Stimulated activated naive B cell treated with anti-CD40 and anti-IgM and Interleukin-4, amounts not matched to agents 10 μg/mL and 1 μg/mL and 100 μg/mL, for 72 hours (primary cell): ENCODE measurements at regions not wholly inside any gene's neighbourhood (a gene's known extent, or its start where the extent isn't known, plus 50 kb on each side); places are given as distances from the start of the nearest gene placed in this dataset.

Experiments
- ATAC-seq, 2 donors: fragments of 150-1000 bp; cut with Tn5 transposase; replicated peaks; 2 replicates each; pipeline ENCODE4 v1.10.0; 2021; ENCODE audit warnings: moderate library complexity in 1 of 2
- DNase-seq: peaks from one replicate; pipeline ENCODE4 v3.0.0; 2021
- H3K27ac Mint-ChIP-seq: one replicate; pipeline ENCODE4 v1.8.0; 2022; ENCODE audit warnings: mild to moderate bottlenecking, mixed read lengths
- H3K27me3 Mint-ChIP-seq, 2 donors: one replicate each; pipeline ENCODE4 v1.8.0; 2022; ENCODE audit warnings: mixed read lengths in 2 of 2
- H3K36me3 Mint-ChIP-seq, 2 donors: one replicate each; pipeline ENCODE4 v1.8.0; 2022; ENCODE audit warnings: mixed read lengths in 2 of 2, mild to moderate bottlenecking in 1 of 2
- H3K4me1 Mint-ChIP-seq, 2 donors: one replicate each; pipeline ENCODE4 v1.8.0; 2022; ENCODE audit warnings: mixed read lengths in 2 of 2, mild to moderate bottlenecking in 1 of 2
- H3K4me3 Mint-ChIP-seq, 2 donors: one replicate each; pipeline ENCODE4 v1.8.0; 2022; ENCODE audit warnings: mild to moderate bottlenecking in 2 of 2, mixed read lengths in 2 of 2, moderate library complexity in 1 of 2
- H3K9me3 Mint-ChIP-seq, 2 donors: one replicate each; pipeline ENCODE4 v1.8.0; 2022; ENCODE audit warnings: mixed read lengths in 2 of 2, mild to moderate bottlenecking in 1 of 2

- Mint-ChIP-seq H3K27ac (no peak overlapping the region), H3K4me1 (no peaks in the 10 kb centered on the region), H3K4me3 (no peak overlapping the region), H3K36me3 (no peaks in the 10 kb centered on the region), H3K9me3 (peaks cover 6 to 13% of the 10 kb centered on the region in 2 donors), H3K27me3 (no peaks in the 10 kb centered on the region)
- DNase-seq (no peak), ATAC-seq (no peak)
Measured at GRCh38 chr5:156094001-156094400, 233.0 kb upstream of the SGCD start.

GRCh38 chr5:156095709-156096241, 231.2 kb upstream of the SGCD start:
- Mint-ChIP-seq H3K4me1 (no peaks in the 10 kb centered on the region), H3K27me3 (no peaks in the 10 kb centered on the region), H3K4me3 (no peak overlapping the region), H3K27ac (no peak overlapping the region), H3K36me3 (no peaks in the 10 kb centered on the region), H3K9me3 (peaks cover 0 to 2% of the 10 kb centered on the region in 2 donors)
- DNase-seq (no peak), ATAC-seq (no peak)

DNA sequence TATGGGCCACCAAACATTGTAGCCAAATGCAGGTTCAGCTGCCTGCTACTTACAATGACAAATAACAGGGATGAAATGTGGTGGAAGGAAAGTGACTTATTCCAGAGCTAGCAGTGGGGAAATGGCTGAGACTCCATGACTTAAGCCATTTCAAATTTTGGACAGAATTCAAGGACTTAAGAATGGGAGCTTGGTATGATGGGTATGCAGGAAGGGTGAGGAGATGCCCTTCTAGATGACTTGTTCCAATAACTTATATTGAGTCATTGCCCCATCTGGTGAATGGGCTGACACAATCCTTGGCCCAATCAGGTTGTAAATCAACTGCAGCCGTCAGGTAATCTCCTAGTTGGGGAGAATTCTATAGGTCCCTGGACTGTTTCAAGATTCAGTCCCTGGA, 230.7 kb upstream of the SGCD start:
- Mint-ChIP-seq H3K4me1 (no peaks in the 10 kb centered on the region), H3K9me3 (no peaks in the 10 kb centered on the region), H3K36me3 (no peaks in the 10 kb centered on the region), H3K27me3 (no peaks in the 10 kb centered on the region), H3K27ac (no peak overlapping the region), H3K4me3 (no peak overlapping the region)
- DNase-seq (no peak), ATAC-seq (no peak)

- H3K4me1 Mint-ChIP-seq = no peaks in the 10 kb centered on the region
- ATAC-seq (no peak), DNase-seq (no peak)
- no peak overlapping the region for H3K27ac Mint-ChIP-seq
- no peaks in the 10 kb centered on the region for H3K9me3 Mint-ChIP-seq
- no peaks in the 10 kb centered on the region for H3K36me3 Mint-ChIP-seq
- no peak overlapping the region for H3K4me3 Mint-ChIP-seq
- H3K27me3 Mint-ChIP-seq = no peaks in the 10 kb centered on the region
Measured at GRCh38 chr5:156103155-156103885, 223.6 kb upstream of the SGCD start.

DNA sequence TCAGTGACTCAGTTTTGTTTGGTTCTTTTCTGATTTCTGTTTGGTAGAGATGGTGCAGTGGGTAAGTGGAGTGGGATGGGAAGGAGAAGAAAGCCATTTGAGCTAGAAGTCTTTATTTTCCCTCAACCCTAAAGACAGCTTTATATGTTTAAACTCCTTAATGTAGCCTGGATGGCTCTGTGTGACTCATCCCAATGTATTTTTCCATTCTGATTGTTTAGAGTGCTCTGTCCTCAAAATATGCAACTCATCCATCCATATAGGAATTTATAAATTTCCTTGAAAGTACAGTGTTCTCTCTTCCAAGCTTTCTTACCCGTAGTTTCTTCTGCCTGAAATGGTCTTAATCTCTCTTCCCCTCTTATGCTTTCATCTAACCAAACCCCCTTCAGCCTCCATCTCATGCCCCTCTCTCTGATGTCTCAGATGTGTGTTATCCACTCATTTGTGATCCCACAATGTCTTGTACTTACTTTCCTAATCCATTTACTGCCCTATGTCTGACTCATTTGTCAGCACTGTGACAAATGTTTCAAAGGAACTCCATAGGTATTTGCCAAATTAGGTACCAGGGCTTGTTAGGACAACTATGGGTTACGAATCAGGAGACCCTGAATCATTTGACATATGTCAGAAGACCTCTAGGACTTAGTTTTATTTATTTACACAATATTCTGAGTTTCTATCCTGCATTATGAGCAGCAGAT, 217.5 kb upstream of the SGCD start:
- H3K36me3 Mint-ChIP-seq = no peaks in the 10 kb centered on the region
- no peaks in the 10 kb centered on the region for H3K27me3 Mint-ChIP-seq
- H3K4me3 Mint-ChIP-seq = no peak overlapping the region
- peaks cover 0 to 2% of the 10 kb centered on the region in 2 donors for H3K9me3 Mint-ChIP-seq
- no peak for ATAC-seq
- no peak overlapping the region for H3K27ac Mint-ChIP-seq
- no peaks in the 10 kb centered on the region for H3K4me1 Mint-ChIP-seq
- DNase-seq = no peak

- peaks cover 0 to 4% of the 10 kb centered on the region in 2 donors for H3K27me3 Mint-ChIP-seq
- no peaks in the 10 kb centered on the region for H3K4me1 Mint-ChIP-seq
- ATAC-seq = no peak
- H3K27ac Mint-ChIP-seq = no peak overlapping the region
- no peak for DNase-seq
- H3K36me3 Mint-ChIP-seq = no peaks in the 10 kb centered on the region
- H3K9me3 Mint-ChIP-seq = no peaks in the 10 kb centered on the region
- no peak overlapping the region for H3K4me3 Mint-ChIP-seq
Measured at GRCh38 chr5:156119692-156120091, 207.3 kb upstream of the SGCD start.

DNA sequence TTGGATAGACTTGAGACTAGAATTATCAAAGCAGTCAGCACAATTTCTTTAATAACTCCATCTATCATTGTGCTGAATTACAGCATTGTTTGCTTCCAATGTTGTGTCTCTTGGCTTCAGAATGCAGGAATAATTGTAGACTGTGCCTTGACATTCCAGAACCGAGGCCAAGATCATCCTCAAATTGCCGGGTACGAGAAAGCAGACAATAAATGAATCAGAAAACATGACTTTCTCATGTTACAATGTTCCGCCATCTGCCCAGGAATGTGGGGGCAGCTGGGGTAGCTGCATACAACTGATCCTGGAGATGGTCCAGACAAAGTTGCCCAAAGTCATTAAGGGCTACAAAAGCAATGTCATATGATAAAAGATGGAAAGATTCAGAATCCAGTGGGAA, 206.2 kb upstream of the SGCD start:
- H3K9me3 Mint-ChIP-seq = no peaks in the 10 kb centered on the region
- DNase-seq (no peak), ATAC-seq (no peak)
- H3K36me3 Mint-ChIP-seq = no peaks in the 10 kb centered on the region
- H3K27ac Mint-ChIP-seq = no peak overlapping the region
- H3K4me3 Mint-ChIP-seq = no peak overlapping the region
- H3K4me1 Mint-ChIP-seq = no peaks in the 10 kb centered on the region
- H3K27me3 Mint-ChIP-seq = peaks cover 0 to 4% of the 10 kb centered on the region in 2 donors

DNA sequence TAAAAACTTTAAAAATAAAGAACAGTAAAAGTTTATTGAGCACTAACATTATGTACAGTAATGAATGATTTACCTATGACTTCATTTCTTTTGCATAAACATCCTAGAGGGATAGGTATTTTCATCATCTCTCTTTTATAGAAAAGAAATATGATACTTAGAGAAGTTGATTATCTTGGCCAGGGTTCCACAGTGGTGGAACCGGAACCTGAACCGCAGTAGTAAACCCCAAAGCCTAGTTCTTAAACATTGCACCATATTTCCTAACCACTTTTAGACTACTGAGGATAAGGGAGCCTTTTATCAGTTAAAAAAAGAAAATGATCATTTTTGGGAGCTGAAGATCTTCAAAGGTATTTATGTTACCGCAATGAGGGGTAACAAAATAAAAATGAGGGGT, 205.7 kb upstream of the SGCD start:
- H3K4me3 Mint-ChIP-seq = no peak overlapping the region
- no peak for ATAC-seq
- no peaks in the 10 kb centered on the region for H3K9me3 Mint-ChIP-seq

GRCh38 chr5:156121882-156122281, 205.1 kb upstream of the SGCD start:
- Mint-ChIP-seq H3K27me3 (peaks cover 0 to 4% of the 10 kb centered on the region in 2 donors), H3K36me3 (no peaks in the 10 kb centered on the region), H3K27ac (no peak overlapping the region), H3K4me1 (no peaks in the 10 kb centered on the region), H3K4me3 (no peak overlapping the region), H3K9me3 (no peaks in the 10 kb centered on the region)
- DNase-seq (no peak), ATAC-seq (no peak)

More for the DNA sequence above, 205.7 kb upstream of the SGCD start:
- no peak overlapping the region for H3K27ac Mint-ChIP-seq
- no peaks in the 10 kb centered on the region for H3K4me1 Mint-ChIP-seq
- no peak for DNase-seq
- no peaks in the 10 kb centered on the region for H3K36me3 Mint-ChIP-seq
- H3K27me3 Mint-ChIP-seq = peaks cover 0 to 4% of the 10 kb centered on the region in 2 donors

DNA sequence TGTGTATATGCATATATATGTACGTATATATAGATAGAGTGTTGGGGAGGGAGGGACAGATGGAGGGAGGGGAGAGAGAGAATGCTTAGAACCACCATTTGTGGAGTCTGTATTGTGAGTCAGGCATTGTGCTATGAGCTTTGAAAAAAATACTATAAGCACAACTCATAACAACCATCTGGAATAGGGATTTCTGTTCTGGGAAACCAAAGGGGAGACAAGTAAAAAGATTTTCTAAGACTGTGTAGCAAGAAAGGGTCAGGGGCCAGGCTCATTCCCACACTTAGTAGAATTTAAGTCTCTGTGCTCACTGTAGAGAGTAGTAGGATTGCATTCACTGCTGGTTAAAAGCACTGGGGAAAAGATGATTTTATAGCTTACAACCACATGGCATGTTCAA, 202.3 kb upstream of the SGCD start:
- peaks cover 0 to 3% of the 10 kb centered on the region in 2 donors for H3K9me3 Mint-ChIP-seq
- no peaks in the 10 kb centered on the region for H3K36me3 Mint-ChIP-seq
- no peak for ATAC-seq
- peaks cover 0 to under 1% of the 10 kb centered on the region in 2 donors for H3K27me3 Mint-ChIP-seq
- no peak for DNase-seq
- no peak overlapping the region for H3K27ac Mint-ChIP-seq
- no peak overlapping the region for H3K4me3 Mint-ChIP-seq
- H3K4me1 Mint-ChIP-seq = no peaks in the 10 kb centered on the region

GRCh38 chr5:156125118-156125517, 201.8 kb upstream of the SGCD start:
- Mint-ChIP-seq H3K27me3 (no peaks in the 10 kb centered on the region), H3K36me3 (no peaks in the 10 kb centered on the region), H3K9me3 (peaks cover 0 to 3% of the 10 kb centered on the region in 2 donors), H3K4me1 (no peaks in the 10 kb centered on the region), H3K4me3 (no peak overlapping the region), H3K27ac (no peak overlapping the region)
- no peak for DNase-seq
- ATAC-seq = no peak

GRCh38 chr5:156126716-156127115, 200.2 kb upstream of the SGCD start:
- ATAC-seq (no peak), DNase-seq (no peak)
- H3K4me3 Mint-ChIP-seq = no peak overlapping the region
- H3K27me3 Mint-ChIP-seq = no peaks in the 10 kb centered on the region
- H3K4me1 Mint-ChIP-seq = no peaks in the 10 kb centered on the region
- peaks cover 0 to 3% of the 10 kb centered on the region in 2 donors for H3K9me3 Mint-ChIP-seq
- no peaks in the 10 kb centered on the region for H3K36me3 Mint-ChIP-seq
- no peak overlapping the region for H3K27ac Mint-ChIP-seq

- ATAC-seq = no peak
- no peak overlapping the region for H3K27ac Mint-ChIP-seq
- H3K4me1 Mint-ChIP-seq = no peaks in the 10 kb centered on the region
- H3K9me3 Mint-ChIP-seq = peaks cover 0 to 3% of the 10 kb centered on the region in 2 donors
- no peak overlapping the region for H3K4me3 Mint-ChIP-seq
- H3K27me3 Mint-ChIP-seq = no peaks in the 10 kb centered on the region
- H3K36me3 Mint-ChIP-seq = no peaks in the 10 kb centered on the region
- no peak for DNase-seq
Measured at GRCh38 chr5:156128026-156128425, 198.9 kb upstream of the SGCD start.

GRCh38 chr5:156134216-156134615, 192.7 kb upstream of the SGCD start:
- DNase-seq (no peak), ATAC-seq (no peak)
- no peak overlapping the region for H3K4me3 Mint-ChIP-seq

DNA sequence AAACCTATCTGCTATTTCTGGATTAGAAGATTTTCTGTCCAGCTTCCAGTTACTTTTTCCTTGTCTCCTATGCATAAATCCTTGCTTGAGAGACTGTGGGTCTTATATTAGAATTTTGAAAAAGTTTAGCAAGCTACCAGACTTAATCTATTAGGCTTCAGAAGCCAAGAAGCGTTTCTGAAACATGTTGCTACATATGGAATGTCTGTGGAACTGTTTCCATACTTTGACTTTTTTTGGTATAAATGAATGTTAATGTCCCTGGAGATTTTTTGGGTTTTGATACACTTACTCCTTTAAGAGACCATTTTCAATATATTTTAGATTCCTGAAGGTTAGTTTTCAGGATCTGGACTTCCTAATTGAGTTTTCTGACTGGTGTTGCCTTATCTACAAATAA, 191.4 kb upstream of the SGCD start:
- Mint-ChIP-seq H3K4me3 (no peak overlapping the region), H3K9me3 (peaks cover 0 to 3% of the 10 kb centered on the region in 2 donors), H3K27me3 (no peaks in the 10 kb centered on the region), H3K27ac (no peak overlapping the region), H3K36me3 (no peaks in the 10 kb centered on the region), H3K4me1 (no peaks in the 10 kb centered on the region)
- ATAC-seq = no peak
- no peak for DNase-seq

More at GRCh38 chr5:156134216-156134615, 192.7 kb upstream of the SGCD start:
- H3K36me3 Mint-ChIP-seq = no peaks in the 10 kb centered on the region
- H3K27me3 Mint-ChIP-seq = no peaks in the 10 kb centered on the region
- no peaks in the 10 kb centered on the region for H3K4me1 Mint-ChIP-seq
- no peak overlapping the region for H3K27ac Mint-ChIP-seq
- H3K9me3 Mint-ChIP-seq = peaks cover 3% of the 10 kb centered on the region in 2 donors
